SK-N-MC (cell line): ENCODE measurements at regions not wholly inside any gene's neighbourhood (a gene's known extent, or its start where the extent isn't known, plus 50 kb on each side); places are given as distances from the start of the nearest gene placed in this dataset.

Experiments used
- EZH2 ChIP-seq: fragments of 200-600 bp; sonication (generic); IDR thresholded peaks from one replicate; pipeline ENCODE4 v1.6.1; 2017; ENCODE audit warnings: antibody characterized with exemption
- FOXP2 ChIP-seq: optimal IDR thresholded peaks from 2 replicates; pipeline ENCODE3; 2011; ENCODE audit warnings: mild to moderate bottlenecking, moderate library complexity; ENCODE audit not compliant: insufficient read depth; ENCODE audit errors: extremely low read length, control extremely low read depth

DNA sequence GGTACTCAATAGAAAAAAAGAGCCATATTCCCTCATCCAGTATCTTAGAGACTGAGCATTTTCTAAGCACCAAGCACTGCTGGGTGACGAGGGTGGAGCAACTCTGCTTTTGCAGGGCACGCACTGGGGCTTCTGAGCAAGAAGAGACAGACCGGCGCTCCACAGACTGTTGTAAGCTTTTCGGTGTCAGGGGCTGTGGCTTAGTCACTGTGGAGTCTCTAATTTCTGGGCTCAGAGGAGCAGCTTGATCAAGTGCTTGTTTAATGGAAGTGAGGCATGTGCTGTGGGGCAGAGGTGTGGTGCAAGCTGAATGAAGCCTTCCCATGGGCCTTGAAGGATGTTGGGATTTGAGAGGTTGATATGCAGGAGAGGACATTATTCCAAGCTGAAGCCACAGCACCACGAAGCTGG lies 227.1 kb downstream of the MYCN start:
- TF ChIP-seq EZH2 = no peak
- TF ChIP-seq FOXP2 = no peak
